Vagina (tissue), 2 donors: ENCODE measurements at regions not wholly inside any gene's neighbourhood (a gene's known extent, or its start where the extent isn't known, plus 50 kb on each side); places are given as distances from the start of the nearest gene placed in this dataset.

Source experiments
- POLR2A ChIP-seq, 2 donors: fragments of 450-650 bp; IDR thresholded peaks; one replicate each; pipeline ENCODE4 v1.6.1; 2017; ENCODE audit warnings: antibody characterized with exemption in 2 of 2, mild to moderate bottlenecking in 2 of 2, moderate library complexity in 2 of 2
- POLR2AphosphoS5 ChIP-seq, 2 donors: sonication (generic); formaldehyde crosslinking; IDR thresholded peaks; one replicate each; pipeline ENCODE4 v1.9.0; 2017; ENCODE audit warnings: antibody characterized with exemption in 2 of 2, mild to moderate bottlenecking in 2 of 2, low read depth in 1 of 2; ENCODE audit not compliant: insufficient read depth in 1 of 2
- TF ChIP-seq, protein P1 (sequence below), 3 experiments: fragments of 450-650 bp in 2 of 3; fragments of 200-600 bp in 1 of 3; sonication (generic) in 1 of 3; IDR thresholded peaks; one replicate each; pipeline ENCODE4 v1.5.1; 2017 to 2019; ENCODE audit warnings: antibody characterized with exemption in 3 of 3, mild to moderate bottlenecking in 2 of 3, moderate library complexity in 2 of 3

GRCh38 chr13:86581706-86582105 lies 782.5 kb upstream of the SLITRK6 start:
- TF ChIP-seq, protein P1, sequence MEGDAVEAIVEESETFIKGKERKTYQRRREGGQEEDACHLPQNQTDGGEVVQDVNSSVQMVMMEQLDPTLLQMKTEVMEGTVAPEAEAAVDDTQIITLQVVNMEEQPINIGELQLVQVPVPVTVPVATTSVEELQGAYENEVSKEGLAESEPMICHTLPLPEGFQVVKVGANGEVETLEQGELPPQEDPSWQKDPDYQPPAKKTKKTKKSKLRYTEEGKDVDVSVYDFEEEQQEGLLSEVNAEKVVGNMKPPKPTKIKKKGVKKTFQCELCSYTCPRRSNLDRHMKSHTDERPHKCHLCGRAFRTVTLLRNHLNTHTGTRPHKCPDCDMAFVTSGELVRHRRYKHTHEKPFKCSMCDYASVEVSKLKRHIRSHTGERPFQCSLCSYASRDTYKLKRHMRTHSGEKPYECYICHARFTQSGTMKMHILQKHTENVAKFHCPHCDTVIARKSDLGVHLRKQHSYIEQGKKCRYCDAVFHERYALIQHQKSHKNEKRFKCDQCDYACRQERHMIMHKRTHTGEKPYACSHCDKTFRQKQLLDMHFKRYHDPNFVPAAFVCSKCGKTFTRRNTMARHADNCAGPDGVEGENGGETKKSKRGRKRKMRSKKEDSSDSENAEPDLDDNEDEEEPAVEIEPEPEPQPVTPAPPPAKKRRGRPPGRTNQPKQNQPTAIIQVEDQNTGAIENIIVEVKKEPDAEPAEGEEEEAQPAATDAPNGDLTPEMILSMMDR (IDR thresholded peaks at IDR 0.05), result no peak
- no peak for TF ChIP-seq POLR2A (IDR thresholded peaks at IDR 0.05)
- no peak for TF ChIP-seq POLR2AphosphoS5 (IDR thresholded peaks at IDR 0.05; ENCODE audit: insufficient read depth in 1 of 2, low read depth in 1 of 2)
